HFFc6 (cell line): ENCODE measurements at regions not wholly inside any gene's neighbourhood (a gene's known extent, or its start where the extent isn't known, plus 50 kb on each side); places are given as distances from the start of the nearest gene placed in this dataset.

Source experiments
- DNase-seq: peaks from one replicate; pipeline ENCODE4 v3.0.0-alpha.2; 2018
- H3K27ac Mint-ChIP-seq: 2 replicates; pipeline ENCODE4 v1.8.0; 2020; ENCODE audit warnings: mild to moderate bottlenecking, mixed read lengths
- H3K27me3 Mint-ChIP-seq: 2 replicates; pipeline ENCODE4 v1.8.0; 2021; ENCODE audit warnings: mild to moderate bottlenecking, moderate library complexity, mixed read lengths; ENCODE audit not compliant: insufficient read depth
- H3K36me3 Mint-ChIP-seq: 2 replicates; pipeline ENCODE4 v1.8.0; 2021; ENCODE audit warnings: low read depth, mixed read lengths
- H3K4me1 Mint-ChIP-seq: 2 replicates; pipeline ENCODE4 v1.8.0; 2020; ENCODE audit warnings: low read depth, mixed read lengths
- H3K4me3 Mint-ChIP-seq: 2 replicates; pipeline ENCODE4 v1.8.0; 2020; ENCODE audit warnings: mild to moderate bottlenecking, moderate library complexity, mixed read lengths
- H3K9me3 Mint-ChIP-seq: 2 replicates; pipeline ENCODE4 v1.8.0; 2020; ENCODE audit warnings: mild to moderate bottlenecking, mixed read lengths
- CTCF ChIP-seq: fragments of 200-600 bp; sonication (generic); IDR thresholded peaks from 2 replicates; pipeline ENCODE4 v1.5.0; 2021; ENCODE audit warnings: antibody characterized with exemption, mild to moderate bottlenecking

GRCh38 chr4:151883747-151884146 is 122.9 kb upstream of the GATB start:
- H3K4me1 Mint-ChIP-seq: peaks cover 37% of the 10 kb centered on the region
- no peak for DNase-seq
- peaks cover 4% of the 10 kb centered on the region for H3K27me3 Mint-ChIP-seq
- no peaks in the 10 kb centered on the region for H3K36me3 Mint-ChIP-seq
- no peak for TF ChIP-seq CTCF
- no peaks in the 10 kb centered on the region for H3K9me3 Mint-ChIP-seq
- H3K4me3 Mint-ChIP-seq: no peak overlapping the region
- no peak overlapping the region; the same call in 1 of the 2 replicates for H3K27ac Mint-ChIP-seq

- no peak for DNase-seq
- H3K27ac Mint-ChIP-seq: peak overlapping the region; percentile 4; the same call in 1 of the 2 replicates
- no peaks in the 10 kb centered on the region for H3K9me3 Mint-ChIP-seq
- no peaks in the 10 kb centered on the region for H3K36me3 Mint-ChIP-seq
- no peak overlapping the region for H3K4me3 Mint-ChIP-seq
- no peak for TF ChIP-seq CTCF
- H3K4me1 Mint-ChIP-seq: peaks cover 24% of the 10 kb centered on the region
- H3K27me3 Mint-ChIP-seq: peaks cover 4% of the 10 kb centered on the region
These were observed 121.4 kb upstream of the GATB start for GRCh38 chr4:151882072-151882803.

DNA sequence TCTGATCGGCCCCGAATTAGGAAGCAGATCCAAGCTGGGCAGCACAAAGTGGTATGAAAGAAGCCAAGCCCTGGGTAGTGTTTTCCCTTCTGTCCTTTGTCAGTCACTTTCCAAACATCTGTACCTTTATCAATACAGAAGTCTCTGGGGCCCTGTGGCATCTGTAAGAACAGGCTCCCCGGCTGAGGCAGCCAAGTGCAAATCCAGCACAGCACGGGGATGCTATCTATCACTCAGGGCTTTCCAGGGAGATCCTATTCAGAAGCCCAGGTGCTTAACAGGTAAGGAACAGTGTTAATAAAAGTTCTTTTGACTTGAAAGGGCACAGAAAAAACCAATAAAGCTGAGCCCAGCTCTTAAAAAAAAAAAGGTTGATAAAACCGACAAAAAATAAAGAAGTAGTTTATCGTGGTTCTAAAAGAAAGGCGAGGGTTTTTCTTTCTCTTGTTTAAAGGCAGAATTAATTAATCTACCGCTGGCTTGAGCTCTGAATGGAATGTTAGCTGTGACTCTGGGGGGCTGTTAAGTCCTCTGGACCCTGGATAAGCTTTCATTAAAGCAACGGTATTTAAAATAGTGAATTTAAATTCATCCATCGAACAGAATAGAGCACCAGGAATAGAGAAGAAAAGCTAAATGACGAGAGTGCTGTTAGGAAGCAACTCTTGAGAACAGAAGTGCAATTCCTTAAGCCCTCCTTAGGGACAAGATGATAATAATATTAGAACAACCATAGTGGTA is 119.1 kb upstream of the GATB start:
- Mint-ChIP-seq H3K9me3 (no peaks in the 10 kb centered on the region), H3K36me3 (no peaks in the 10 kb centered on the region), H3K27me3 (peaks cover 8% of the 10 kb centered on the region), H3K4me1 (peaks cover 20% of the 10 kb centered on the region), H3K27ac (no peak overlapping the region), H3K4me3 (no peak overlapping the region)
- no peak for DNase-seq
- no peak for TF ChIP-seq CTCF

- no peaks in the 10 kb centered on the region for H3K4me1 Mint-ChIP-seq
- H3K27ac Mint-ChIP-seq: no peak overlapping the region
- H3K9me3 Mint-ChIP-seq: no peaks in the 10 kb centered on the region
- peaks cover 11% of the 10 kb centered on the region for H3K27me3 Mint-ChIP-seq
- no peak for TF ChIP-seq CTCF
- no peak for DNase-seq
- H3K4me3 Mint-ChIP-seq: no peak overlapping the region
- no peaks in the 10 kb centered on the region for H3K36me3 Mint-ChIP-seq
These were observed 115.7 kb upstream of the GATB start for GRCh38 chr4:151876381-151876988.

DNA sequence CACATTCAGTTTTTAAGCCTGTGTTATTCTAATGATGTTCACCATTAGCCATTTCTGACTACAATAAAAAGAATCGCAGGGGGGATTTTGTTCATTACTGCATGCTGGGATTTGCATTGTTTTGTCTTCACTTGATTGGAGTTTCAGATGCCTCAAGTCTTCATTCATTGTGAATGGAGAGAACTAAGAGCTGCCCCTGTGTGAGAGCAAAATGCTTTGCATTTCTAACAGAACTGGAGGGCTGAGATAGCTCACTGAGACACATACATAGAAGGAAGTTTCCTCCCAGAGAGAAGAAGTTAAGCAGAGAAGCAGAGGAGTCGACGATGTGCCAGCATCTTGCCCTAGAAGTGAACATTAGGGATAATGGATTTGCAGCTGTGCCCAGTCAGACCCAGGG is 113.5 kb upstream of the GATB start:
- TF ChIP-seq CTCF: no peak
- H3K36me3 Mint-ChIP-seq: no peaks in the 10 kb centered on the region
- H3K27me3 Mint-ChIP-seq: peaks cover 7% of the 10 kb centered on the region
- H3K27ac Mint-ChIP-seq: no peak overlapping the region
- H3K4me1 Mint-ChIP-seq: no peaks in the 10 kb centered on the region
- no peak for DNase-seq
- H3K4me3 Mint-ChIP-seq: no peak overlapping the region
- no peaks in the 10 kb centered on the region for H3K9me3 Mint-ChIP-seq
